RPMI7951 (cell line): ENCODE measurements at regions not wholly inside any gene's neighbourhood (a gene's known extent, or its start where the extent isn't known, plus 50 kb on each side); places are given as distances from the start of the nearest gene placed in this dataset.

Source experiments
- DNase-seq: peaks from one replicate; pipeline ENCODE4 v3.0.0-alpha.2; 2012; ENCODE audit warnings: low read depth

- peak; percentile 49 for DNase-seq
Observed at GRCh38 chr14:76926521-76927251, 100.5 kb downstream of the LRRC74A start.

DNA sequence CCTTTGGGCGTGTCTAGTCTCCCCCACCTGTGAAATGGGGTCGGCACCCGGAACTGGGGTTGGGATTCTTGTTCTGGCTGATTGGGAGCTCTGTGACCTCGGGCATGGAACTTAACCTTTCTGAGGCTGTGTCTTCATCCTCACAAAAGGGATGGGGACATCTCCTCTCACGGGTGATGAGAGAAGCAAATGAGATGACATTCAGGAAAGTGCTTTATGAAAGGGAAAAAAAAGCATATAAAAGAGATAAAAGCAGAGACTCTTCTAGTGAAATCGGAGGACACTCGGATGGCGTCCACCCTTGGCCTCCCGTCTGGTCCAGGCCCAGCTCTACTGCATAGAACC, 98.9 kb downstream of the LRRC74A start:
- no peak for DNase-seq

- no peak for DNase-seq
Observed at GRCh38 chr14:76924371-76925096, 98.3 kb downstream of the LRRC74A start.

GRCh38 chr14:76923431-76924370, 97.5 kb downstream of the LRRC74A start:
- DNase-seq: no peak

DNA sequence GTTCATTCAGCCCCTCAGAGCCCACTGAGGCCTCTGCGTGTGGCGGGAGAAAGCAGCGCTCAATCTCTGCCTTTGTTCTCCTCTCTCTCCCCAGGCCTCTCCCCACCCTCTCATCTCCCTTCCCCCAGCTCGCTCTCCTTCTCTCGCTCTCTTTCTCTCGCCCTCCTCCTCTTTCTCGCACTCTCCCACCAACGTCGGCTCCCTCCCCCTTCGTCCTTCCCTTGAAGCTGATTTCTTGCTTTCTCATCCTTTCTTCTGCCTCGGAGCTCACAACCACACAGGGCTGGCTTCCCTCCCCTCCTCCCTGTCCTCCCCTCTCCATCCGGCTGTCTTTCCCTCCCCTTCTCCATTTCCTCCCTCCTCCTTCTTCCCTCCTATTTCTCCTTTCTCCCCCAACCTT, 96.4 kb downstream of the LRRC74A start:
- DNase-seq: peak; percentile 46

- DNase-seq: no peak
Observed at GRCh38 chr14:76922092-76922491, 95.9 kb downstream of the LRRC74A start.

DNA sequence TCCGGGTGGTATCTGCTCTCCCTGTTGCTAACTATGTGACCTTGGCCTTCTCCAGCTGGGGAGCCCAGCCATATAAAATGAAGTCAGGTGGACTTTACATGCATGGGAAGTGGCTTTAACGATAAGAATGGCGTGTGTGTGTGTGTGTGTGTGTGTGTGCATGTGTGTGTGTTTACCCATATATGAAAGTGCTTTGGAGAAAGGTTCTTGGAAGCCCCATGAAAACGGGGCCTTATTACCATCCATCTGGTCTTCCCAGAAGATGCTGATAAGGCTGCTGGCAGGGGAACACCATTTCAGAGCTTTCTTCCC, 94.8 kb downstream of the LRRC74A start:
- DNase-seq: no peak

DNA sequence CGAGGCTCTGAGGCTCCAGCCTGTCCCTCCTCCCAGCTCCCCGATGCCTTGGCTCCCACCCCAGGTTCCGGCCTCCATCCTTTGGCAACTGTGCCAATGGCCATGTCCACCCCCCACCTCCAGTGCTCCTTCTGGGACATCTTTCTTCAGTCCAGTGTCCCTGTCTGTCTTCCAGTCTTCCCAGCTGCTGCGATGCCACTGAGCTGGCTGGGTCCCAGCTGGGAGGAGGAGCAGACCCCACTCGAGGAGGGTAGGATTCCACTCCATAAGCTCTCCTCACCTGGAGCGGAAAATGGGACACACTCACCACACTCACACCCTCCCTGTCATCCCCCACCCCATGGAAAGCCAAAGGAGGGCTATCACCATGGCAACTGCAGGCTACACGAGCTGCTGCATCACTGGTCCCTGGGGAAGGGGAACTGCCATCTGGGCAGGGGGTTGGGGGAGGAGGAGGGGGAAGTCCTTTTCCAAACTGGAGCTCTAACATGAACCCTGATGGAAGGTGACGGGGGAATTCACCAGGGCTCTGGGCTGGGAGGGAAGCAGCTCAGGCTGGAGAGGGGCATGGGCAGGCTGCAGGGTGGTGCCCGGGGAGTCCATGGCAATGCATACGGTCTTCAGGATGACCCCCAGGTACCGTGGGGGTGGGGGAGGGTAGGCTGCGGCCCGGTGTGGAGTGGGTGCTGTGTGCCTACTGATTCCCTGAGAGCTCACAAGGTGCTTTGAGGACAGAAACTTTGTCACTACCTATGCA, 94.3 kb downstream of the LRRC74A start:
- no peak for DNase-seq

GRCh38 chr14:76919431-76920330, 93.5 kb downstream of the LRRC74A start:
- peak; percentile 94 for DNase-seq
